GM19239 (cell line): ENCODE measurements at regions not wholly inside any gene's neighbourhood (a gene's known extent, or its start where the extent isn't known, plus 50 kb on each side); places are given as distances from the start of the nearest gene placed in this dataset.
"Not testable (repeated sequence)": the region's sequence is repeated elsewhere in the genome, so short reads cannot be mapped to it uniquely, and the experiment has no call there.

Experiments
- DNase-seq: peaks from one replicate; pipeline ENCODE4 v3.0.0; 2011; ENCODE audit warnings: low spot score; ENCODE audit not compliant: insufficient read length
- FAIRE-seq: peaks from 2 replicates; lab custom pipeline; 2011; peaks lifted over from hg19 to GRCh38; lab: Jason Lieb, UNC

GRCh38 chr10:85061401-85061800, 733.0 kb downstream of the CCSER2 start:
- FAIRE-seq, result no peak
- DNase-seq, result no peak

GRCh38 chr10:85067955-85068354, 739.6 kb downstream of the CCSER2 start:
- FAIRE-seq (no peak), DNase-seq (no peak)

DNA sequence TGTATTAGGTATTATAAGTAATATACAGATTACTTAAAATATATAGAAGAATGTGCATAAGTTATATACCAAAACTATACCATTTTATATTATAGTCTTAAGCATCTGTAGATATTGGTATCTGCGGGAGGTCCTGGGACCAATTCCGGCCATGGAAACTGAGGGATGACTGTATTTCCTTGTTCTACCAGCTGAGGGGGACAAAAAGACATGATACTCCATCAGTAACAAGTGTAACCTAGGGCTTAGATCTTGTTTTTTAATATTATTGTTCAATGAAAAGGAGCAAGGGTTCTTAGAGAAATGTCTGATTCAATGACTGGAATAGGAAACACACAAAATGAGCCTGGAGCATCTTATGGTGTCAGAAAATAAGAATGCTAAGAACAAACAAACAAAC, 752.5 kb downstream of the CCSER2 start:
- FAIRE-seq, result no peak
- DNase-seq, result no peak

DNA sequence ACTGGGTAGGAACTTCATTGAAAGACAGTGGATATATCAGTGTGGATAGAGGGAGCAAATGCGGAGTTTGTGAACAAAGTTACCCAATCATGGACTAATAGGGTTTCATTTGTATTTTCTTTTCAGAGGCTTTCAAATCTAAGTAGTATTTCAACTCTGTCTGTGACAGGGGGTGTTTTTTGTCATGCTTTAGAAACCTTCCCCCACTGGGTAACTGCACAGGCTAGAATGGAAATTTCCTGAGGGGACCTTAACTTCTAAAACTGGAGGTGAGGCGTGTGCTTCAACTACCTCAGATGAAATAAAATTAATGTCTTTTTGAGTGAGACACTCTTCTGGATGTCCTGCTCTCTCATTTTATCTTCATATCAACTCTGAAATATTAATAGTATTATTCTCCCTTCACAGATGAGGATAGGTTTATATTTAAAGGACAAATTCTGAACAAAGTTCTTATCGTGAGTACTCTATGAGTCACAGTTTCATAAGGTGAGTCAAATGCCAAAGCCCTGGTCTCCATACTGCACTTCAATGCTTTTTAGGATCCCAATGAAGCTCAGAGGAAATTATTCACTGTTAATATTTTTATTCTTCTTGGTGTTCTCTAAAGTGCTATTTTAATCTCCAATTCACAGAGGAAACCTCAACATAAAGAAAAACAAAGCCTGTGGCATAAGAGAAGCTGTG, 770.6 kb downstream of the CCSER2 start:
- DNase-seq (no peak), FAIRE-seq (no peak)

DNA sequence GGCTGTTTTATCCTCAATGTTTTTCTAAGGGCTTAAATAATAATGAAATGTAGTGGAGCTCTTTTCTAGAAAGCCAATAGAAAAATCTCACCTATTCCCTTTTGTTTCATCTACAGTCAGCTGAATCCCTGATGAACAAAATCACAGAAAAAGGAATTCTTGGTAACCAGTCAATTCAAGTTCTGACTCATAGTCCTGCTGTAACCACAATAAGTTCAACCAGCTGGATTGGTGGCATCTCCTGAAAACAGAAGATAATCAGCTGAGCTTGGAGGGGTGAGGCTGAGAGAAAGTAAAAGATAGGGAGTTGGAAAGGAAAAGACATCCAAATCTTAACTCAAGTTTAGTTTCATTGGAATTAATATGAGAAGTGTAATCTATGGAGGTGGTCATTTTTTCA, 772.1 kb downstream of the CCSER2 start:
- DNase-seq (no peak), FAIRE-seq (no peak)

DNA sequence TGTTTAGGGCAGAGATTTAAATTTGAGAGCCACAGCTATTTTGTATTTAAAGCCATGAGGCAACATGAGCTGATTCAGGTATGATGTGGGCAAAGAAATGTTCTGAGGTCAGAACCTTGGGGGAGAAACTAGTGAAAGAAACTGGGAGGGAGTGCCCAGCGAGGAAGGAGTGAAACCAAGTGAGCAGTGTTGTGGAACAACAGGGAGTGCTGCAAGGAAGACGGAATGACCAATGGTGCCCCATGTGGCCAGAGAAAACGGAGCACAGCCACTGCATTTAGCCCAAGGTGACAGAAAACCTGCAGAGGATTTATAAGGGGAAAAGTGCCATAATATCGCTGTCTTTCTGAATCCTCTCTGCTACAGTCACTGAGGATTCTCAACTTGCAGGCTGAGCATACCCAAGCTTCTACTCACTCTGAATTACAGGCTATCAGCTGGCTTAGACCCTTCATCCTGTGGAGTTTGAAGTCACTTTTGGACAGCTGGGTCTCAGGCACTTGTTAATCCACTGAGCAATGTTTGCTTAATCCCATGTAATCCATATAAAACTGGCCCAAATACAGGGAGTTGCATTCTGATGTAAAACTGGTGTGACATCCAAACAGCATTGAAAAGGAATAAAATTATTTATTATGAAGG, 777.3 kb downstream of the CCSER2 start:
- DNase-seq, result no peak
- FAIRE-seq, result no peak

DNA sequence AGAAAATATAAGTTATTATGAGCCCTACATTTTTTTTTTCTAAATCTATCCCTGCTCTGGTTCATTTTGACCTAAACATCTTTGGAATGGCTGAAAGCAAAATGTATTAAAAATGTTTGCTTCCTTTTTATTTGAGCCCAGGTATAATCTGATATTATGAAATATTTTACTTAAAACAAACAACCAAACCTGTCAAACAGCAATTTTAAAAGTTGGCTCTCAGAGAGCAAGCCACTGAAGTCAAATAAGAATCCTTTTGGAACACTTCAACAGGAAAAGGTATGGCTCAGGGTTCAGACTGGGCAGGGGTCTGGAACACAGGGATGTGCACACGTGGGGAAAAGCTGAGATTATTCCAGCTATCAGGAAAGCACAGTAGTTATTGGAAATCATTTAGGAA, 782.9 kb downstream of the CCSER2 start:
- no peak for DNase-seq
- no peak for FAIRE-seq

- no peak for FAIRE-seq
- no peak for DNase-seq
Observed at GRCh38 chr10:85124603-85125051, 796.2 kb downstream of the CCSER2 start.

GRCh38 chr10:85137253-85137652, 808.9 kb downstream of the CCSER2 start:
- FAIRE-seq (no peak), DNase-seq (no peak)

- FAIRE-seq (no peak), DNase-seq (no peak)
Observed at GRCh38 chr10:85138046-85138445, 809.7 kb downstream of the CCSER2 start.

GRCh38 chr10:85139124-85139523, 810.7 kb downstream of the CCSER2 start:
- DNase-seq, result no peak
- no peak for FAIRE-seq

DNA sequence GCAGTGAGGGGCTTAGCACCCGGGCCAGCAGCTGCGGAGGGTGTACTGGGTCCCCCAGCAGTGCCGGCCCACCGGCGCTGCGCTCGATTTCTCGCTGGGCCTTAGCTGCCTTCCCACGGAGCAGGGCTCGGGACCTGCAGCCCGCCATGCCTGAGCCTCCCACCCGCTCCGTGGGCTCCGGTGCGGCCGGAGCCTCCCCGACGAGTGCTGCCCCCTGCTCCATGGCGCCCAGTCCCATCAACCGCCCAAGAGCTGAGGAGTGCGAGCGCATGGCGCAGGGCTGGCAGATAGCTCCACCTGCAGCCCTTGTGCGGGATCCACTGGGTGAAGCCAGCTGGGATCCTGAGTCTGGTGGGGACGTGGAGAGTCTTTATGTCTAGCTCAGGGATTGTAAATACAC, 813.1 kb downstream of the CCSER2 start:
- not testable (repeated sequence) for DNase-seq, FAIRE-seq

GRCh38 chr10:85145966-85146365, 817.6 kb downstream of the CCSER2 start:
- FAIRE-seq (no peak), DNase-seq (no peak)

DNA sequence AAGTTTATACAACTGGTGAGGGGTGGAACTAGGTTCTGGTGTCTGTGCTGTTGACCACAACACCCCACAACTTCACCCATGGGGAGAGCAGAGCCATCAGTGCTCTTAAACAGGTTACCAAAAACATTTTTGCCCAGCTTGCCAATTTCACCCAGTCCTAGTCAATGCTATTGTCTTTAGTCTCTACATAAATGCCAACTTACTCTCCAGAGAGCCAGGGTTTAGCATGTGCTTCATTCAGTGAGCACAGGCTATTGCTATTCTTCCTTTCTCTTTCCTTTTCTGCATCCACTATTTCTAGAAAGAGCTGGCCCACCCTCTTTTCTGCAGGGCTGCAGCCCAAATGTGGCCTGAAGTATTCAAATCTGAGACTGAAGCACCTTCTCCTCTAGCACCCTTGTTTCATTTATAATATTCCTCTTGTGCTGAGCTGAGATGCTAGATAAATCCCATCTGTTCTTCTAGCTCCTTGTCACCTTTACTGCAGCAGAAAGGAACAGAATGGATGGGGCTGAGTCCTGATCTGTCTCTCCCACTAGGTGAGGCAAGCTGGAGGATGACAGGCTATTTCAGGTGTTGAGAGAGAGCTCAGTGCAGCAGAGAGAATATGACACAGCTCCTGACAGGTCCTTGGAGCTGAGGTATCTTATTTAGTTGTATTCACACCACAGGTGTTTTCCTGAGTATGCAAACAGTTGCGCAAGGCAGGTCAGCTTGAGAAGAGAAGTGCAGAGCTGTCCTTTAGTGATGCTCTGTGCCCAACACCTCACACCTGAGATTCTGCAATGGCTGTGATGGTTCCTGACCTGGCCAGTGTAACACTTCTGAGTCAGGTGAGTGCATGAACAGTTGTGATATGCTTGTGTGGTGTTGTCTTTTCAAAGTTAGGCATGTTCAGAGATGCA, 819.2 kb downstream of the CCSER2 start:
- no peak for FAIRE-seq
- DNase-seq, result no peak

GRCh38 chr10:85148693-85149640, 820.6 kb downstream of the CCSER2 start:
- DNase-seq, result no peak
- no peak for FAIRE-seq

DNA sequence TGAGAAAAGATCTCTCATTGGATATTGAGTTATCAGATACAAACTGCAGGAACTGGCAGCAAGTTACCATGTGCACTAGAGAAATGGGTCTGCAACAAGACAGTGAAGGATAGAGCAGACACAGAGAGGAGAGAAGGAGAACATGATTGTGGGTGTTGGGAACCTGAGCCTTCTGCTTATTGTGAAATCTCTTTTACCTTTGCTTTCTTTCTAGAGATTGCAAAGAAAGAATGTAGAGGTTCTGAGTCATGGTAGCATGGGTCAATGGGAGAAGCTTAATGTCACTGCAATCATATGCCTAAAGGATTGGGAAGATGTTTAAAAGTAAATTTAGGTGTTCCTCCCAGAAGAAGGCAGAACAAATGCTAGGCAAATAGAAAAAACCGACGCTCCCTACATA, 821.4 kb downstream of the CCSER2 start:
- DNase-seq, result no peak
- no peak for FAIRE-seq

DNA sequence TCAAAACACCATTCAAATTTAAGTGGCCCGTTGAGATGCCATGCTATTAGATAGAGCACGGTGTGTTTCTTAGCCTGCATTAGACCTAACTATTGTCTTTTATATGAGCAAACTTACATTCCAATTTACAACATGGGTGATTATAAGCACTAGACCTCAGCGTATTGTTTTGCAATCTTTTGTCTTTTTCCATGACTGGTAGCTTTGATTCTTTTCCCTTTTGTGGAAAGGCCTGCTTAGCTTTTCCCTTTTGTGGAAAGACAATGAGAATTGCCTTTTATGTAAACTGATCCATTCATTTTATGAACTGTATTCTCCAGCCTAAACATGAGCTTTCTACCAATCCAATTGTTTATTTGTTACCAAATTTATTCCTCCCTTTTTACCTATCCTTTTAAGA, 823.1 kb downstream of the CCSER2 start:
- FAIRE-seq (no peak), DNase-seq (no peak)

DNA sequence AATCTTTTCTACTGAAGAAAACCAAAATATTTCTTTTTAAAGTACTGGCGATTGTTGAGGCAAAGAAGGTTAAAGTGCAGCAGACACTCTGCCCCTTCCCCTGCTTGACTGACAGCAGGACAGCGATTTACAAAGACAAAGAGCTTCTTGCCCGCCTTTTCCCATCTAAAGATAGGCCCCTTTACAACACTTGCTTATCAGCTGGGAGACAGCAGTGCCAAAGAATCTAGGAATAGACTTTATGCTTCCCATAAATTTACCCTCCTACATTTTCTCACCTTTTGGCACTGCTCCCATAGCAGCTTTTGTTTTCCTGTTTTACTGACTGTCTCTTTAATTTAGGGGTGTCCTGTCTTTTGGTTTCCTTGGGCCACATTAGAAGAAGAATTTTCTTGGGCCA, 824.1 kb downstream of the CCSER2 start:
- FAIRE-seq, result no peak

GRCh38 chr10:85152911-85153310, 824.5 kb downstream of the CCSER2 start:
- no peak for DNase-seq
- FAIRE-seq, result no peak

More for the DNA sequence above, 824.1 kb downstream of the CCSER2 start:
- no peak for DNase-seq

DNA sequence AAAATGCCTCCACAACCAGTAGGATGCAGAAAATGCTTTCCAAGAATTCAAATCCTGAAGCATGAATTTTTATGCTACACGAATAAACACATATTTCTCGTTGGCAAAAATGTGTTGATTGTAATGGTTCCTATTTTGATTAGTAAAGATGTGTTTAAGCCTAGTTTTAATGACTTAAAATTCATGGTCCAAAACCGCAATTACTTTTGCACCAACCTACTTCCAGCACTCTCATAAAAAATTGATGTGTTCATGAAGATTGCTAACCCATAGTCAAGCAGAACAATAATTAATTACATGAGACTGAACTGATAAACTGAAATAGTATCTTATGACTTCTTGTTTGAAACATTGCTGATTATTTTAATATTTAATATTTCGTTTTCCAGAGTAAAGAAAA, 828.8 kb downstream of the CCSER2 start:
- no peak for DNase-seq
- no peak for FAIRE-seq
